Endothelial cell of umbilical vein (primary cell): ENCODE measurements at regions not wholly inside any gene's neighbourhood (a gene's known extent, or its start where the extent isn't known, plus 50 kb on each side); places are given as distances from the start of the nearest gene placed in this dataset.

Experiments used
- BruUV-seq: library from RNA; stranded (reverse); fragments of 400-500 nt; replicated peaks from 2 replicates; lab custom pipeline; 2021; lab: Mats Ljungman, UMichigan
- CTCF ChIA-PET: fragments of 300-600, 350-600 bp; sonication (Branson Sonifier 250); formaldehyde crosslinking; loops from one replicate; lab custom pipeline; 2021; ENCODE audit warnings: antibody characterized with exemption, inconsistent platforms; lab: Charles Lee
- POLR2A ChIA-PET: fragments of 300-600, 350-600 bp; sonication (Branson Sonifier 250); formaldehyde crosslinking; loops from one replicate; lab custom pipeline; 2021; ENCODE audit warnings: antibody characterized with exemption, inconsistent platforms; lab: Charles Lee
- DNase-seq: peaks from one replicate; pipeline ENCODE4 v3.0.0-alpha.2; 2011; ENCODE audit warnings: low read depth, low spot score
- FAIRE-seq: peaks from 2 replicates; lab custom pipeline; 2011; peaks lifted over from hg19 to GRCh38; lab: Jason Lieb, UNC
- H2AFZ ChIP-seq: 2 replicates; pipeline ENCODE4 v1.6.0; 2012; ENCODE audit warnings: low read depth, low read length, control low read depth, inconsistent platforms
- H3K27ac ChIP-seq: 2 replicates; pipeline ENCODE4 v1.5.1; 2011; ENCODE audit warnings: low read depth, mild to moderate bottlenecking, control low read depth, low read length, moderate library complexity; ENCODE audit not compliant: insufficient read depth
- H3K27me3 ChIP-seq, 2 experiments: 2 replicates each; pipeline versions ENCODE4 v1.6.0 to v1.6.1; 2011; ENCODE audit warnings: low read length in 2 of 2, mixed read lengths in 1 of 2; ENCODE audit not compliant: control insufficient read depth in 2 of 2, insufficient read depth in 2 of 2
- H3K36me3 ChIP-seq, 2 experiments: 2 replicates in 1 of 2; 3 replicates in 1 of 2; pipeline ENCODE4 v1.5.1; 2011; ENCODE audit warnings: low read length in 2 of 2, mild to moderate bottlenecking in 1 of 2, moderate library complexity in 1 of 2; ENCODE audit not compliant: control insufficient read depth in 2 of 2, insufficient read depth in 2 of 2; ENCODE audit errors: extremely low read depth in 1 of 2
- H3K4me1 ChIP-seq: 3 replicates; pipeline ENCODE4 v1.5.1; 2011; ENCODE audit warnings: mild to moderate bottlenecking, low read length; ENCODE audit not compliant: control insufficient read depth, insufficient read depth; ENCODE audit errors: extremely low read depth
- H3K4me2 ChIP-seq: 2 replicates; pipeline ENCODE4 v1.6.1; 2011; ENCODE audit warnings: low read length, control low read depth, mixed read lengths; ENCODE audit not compliant: insufficient read depth
- H3K4me3 ChIP-seq, 3 experiments: fragments of 200-600 bp in 1 of 3; sonication (generic), shearing (Covaris generic) in 1 of 3; replicated peaks in 1 of 3; 2 replicates each; pipeline ENCODE4 v1.5.1; 2011 to 2016; ENCODE audit warnings: control low read depth in 3 of 3, low read length in 3 of 3, mild to moderate bottlenecking in 2 of 3, inconsistent platforms in 1 of 3, low read depth in 1 of 3, moderate library complexity in 1 of 3; ENCODE audit not compliant: insufficient read depth in 1 of 3
- H3K79me2 ChIP-seq: 2 replicates; pipeline ENCODE4 v1.6.0; 2012; ENCODE audit warnings: low read length, inconsistent platforms; ENCODE audit not compliant: control insufficient read depth, insufficient read depth
- H3K9ac ChIP-seq: replicated peaks from 2 replicates; pipeline ENCODE3; 2011; ENCODE audit warnings: low read length, control low read depth; ENCODE audit not compliant: insufficient read depth; ENCODE audit errors: extremely low read depth
- H3K9me1 ChIP-seq: replicated peaks from 3 replicates; pipeline ENCODE4 v1.6.0; 2011; ENCODE audit warnings: mild to moderate bottlenecking, low read length; ENCODE audit not compliant: control insufficient read depth, insufficient read depth; ENCODE audit errors: extremely low read depth
- H3K9me3 ChIP-seq: replicated peaks from 2 replicates; pipeline ENCODE4 v1.5.1; 2012; ENCODE audit warnings: low read length, inconsistent platforms; ENCODE audit not compliant: control insufficient read depth, insufficient read depth
- H4K20me1 ChIP-seq: replicated peaks from 2 replicates; pipeline ENCODE3; 2011; ENCODE audit warnings: mild to moderate bottlenecking, low read length; ENCODE audit not compliant: control insufficient read depth, insufficient read depth; ENCODE audit errors: extremely low read depth
- CTCF ChIP-seq, 2 donors: IDR thresholded peaks; 1 replicate in 1 of 2; 2 replicates in 1 of 2; pipeline ENCODE4 v1.5.1; 2011; ENCODE audit warnings: low read length in 2 of 2, mild to moderate bottlenecking in 2 of 2, moderate library complexity in 2 of 2, control low read depth in 1 of 2, inconsistent platforms in 1 of 2, low read depth in 1 of 2; ENCODE audit not compliant: insufficient read depth in 1 of 2; ENCODE audit errors: extremely low read depth in 1 of 2
- EZH2 ChIP-seq: IDR thresholded peaks from 2 replicates; pipeline ENCODE4 v1.6.1; 2012; ENCODE audit warnings: borderline replicate concordance, low read depth, mild to moderate bottlenecking, moderate library complexity, low read length, inconsistent platforms; ENCODE audit not compliant: severe bottlenecking
- FOS ChIP-seq: IDR thresholded peaks from 2 replicates; pipeline ENCODE4 v1.6.1; 2011; ENCODE audit warnings: mild to moderate bottlenecking, low read length, moderate library complexity, borderline replicate concordance; ENCODE audit not compliant: insufficient read depth
- GATA2 ChIP-seq: IDR thresholded peaks from 2 replicates; pipeline ENCODE4 v1.7.0; 2011; ENCODE audit warnings: low read depth, mild to moderate bottlenecking, moderate library complexity, mixed read lengths, low read length; ENCODE audit not compliant: insufficient read length, insufficient read depth
- JUN ChIP-seq: IDR thresholded peaks from 2 replicates; pipeline ENCODE4 v1.6.1; 2011; ENCODE audit warnings: borderline replicate concordance, low read depth; ENCODE audit not compliant: insufficient read length, insufficient read depth
- MAX ChIP-seq: IDR thresholded peaks from 2 replicates; pipeline ENCODE4 v1.6.1; 2011; ENCODE audit not compliant: insufficient read depth, insufficient read length
- MYC ChIP-seq: IDR thresholded peaks from one replicate; pipeline ENCODE4 v1.6.1; 2011; ENCODE audit warnings: mild to moderate bottlenecking, low read depth, low read length
- POLR2A ChIP-seq: IDR thresholded peaks from 2 replicates; pipeline ENCODE4 v1.6.1; 2012; ENCODE audit warnings: low read depth, mild to moderate bottlenecking, control low read depth, low read length
- POLR2AphosphoS5 ChIP-seq: IDR thresholded peaks from 2 replicates; pipeline ENCODE4 v1.6.1; 2012; ENCODE audit warnings: low read depth, mild to moderate bottlenecking, control low read depth, low read length, moderate library complexity; ENCODE audit not compliant: insufficient read depth
- dilution Hi-C: fragments of 300-500 bp; cut with MboI; formaldehyde crosslinking; loops from one replicate; pipeline ENCODE4 v1.15.0; 2019; ENCODE audit warnings: low sequenced_read_pairs; ENCODE audit not compliant: extremely low pct_ligation_motif_present
- intact Hi-C: fragments of 100-400 bp; cut with micrococcal nuclease; formaldehyde crosslinking; loops from one replicate; pipeline ENCODE4 v1.10.0; 2022

- Histone ChIP-seq H3K9me1 (no peaks in the 10 kb centered on the region), H4K20me1 (no peaks in the 10 kb centered on the region), H3K79me2 (no peaks in the 10 kb centered on the region), H3K4me1 (peaks cover 9% of the 10 kb centered on the region), H3K4me2 (no peak overlapping the region), H3K27me3 (peaks cover 0 to 2% of the 10 kb centered on the region in 2 experiments), H3K36me3 (no peaks in the 10 kb centered on the region), H3K9ac (no peak overlapping the region), H3K9me3 (no peaks in the 10 kb centered on the region), H3K4me3 (no peak overlapping the region), H2AFZ (no peak overlapping the region), H3K27ac (no peak overlapping the region)
- POLR2A ChIA-PET = no interaction called here
- DNase-seq (no peak), FAIRE-seq (no peak)
- intact Hi-C loops (loop anchor here (10.0 kb wide), 2 partner anchors 399 to 661 kb away; no protein-coding TSS in a partner anchor), dilution Hi-C loops (no loop called here)
- TF ChIP-seq CTCF (IDR thresholded peaks at IDR 0.05; ENCODE audit: extremely low read depth in 1 of 2, insufficient read depth in 1 of 2, low read depth in 1 of 2, low read length in 2 of 2) (no peak), MAX (no peak), MYC (no peak), FOS (no peak), POLR2AphosphoS5 (no peak), EZH2 (no peak), POLR2A (no peak), GATA2 (no peak), JUN (no peak)
- CTCF ChIA-PET = interaction anchor here (1.4 to 1.7 kb wide), 4 partner anchors 8 to 88 kb away, joined by 3 to 6 read pairs (median 4); no protein-coding TSS in a partner anchor
- no TSS peak for BruUV-seq
Measured at GRCh38 chr12:41935911-41936310, 208.8 kb downstream of the GXYLT1 start.
